ENCODE measurements at regions not wholly inside any gene's neighbourhood (a gene's known extent, or its start where the extent isn't known, plus 50 kb on each side); places are given as distances from the start of the nearest gene placed in this dataset.

- Histone ChIP-seq H3K4me1 (peaks cover 35% of the 10 kb centered on the region), H3K27ac (no peak overlapping the region), H3K4me3 (no peak overlapping the region), H3K9me3 (no peaks in the 10 kb centered on the region), H3K36me3 (ENCODE audit: insufficient read depth in 1 of 2, low read depth in 1 of 2) (no peaks in the 10 kb centered on the region), H3K27me3 (ENCODE audit: insufficient read depth in 3 of 3, low read length in 2 of 3) (no peaks in the 10 kb centered on the region)
- ATAC-seq (no peak), DNase-seq (no peak)
- no peak for TF ChIP-seq CTCF (IDR thresholded peaks at IDR 0.05)
- intact Hi-C loops (cut with DNase I), result no loop called here
- WGBS, 3 donors, result 93 to 97% (median 96%) methylated on average over 10 of the region's 10 CpGs
Observed at GRCh38 chr6:40897390-40898003, 141.5 kb downstream of the UNC5CL start.

GRCh38 chr6:40896696-40897095 lies 142.3 kb downstream of the UNC5CL start:
- Histone ChIP-seq H3K9me3 (no peaks in the 10 kb centered on the region), H3K27me3 (ENCODE audit: insufficient read depth in 3 of 3, low read length in 2 of 3) (no peaks in the 10 kb centered on the region), H3K36me3 (ENCODE audit: insufficient read depth in 1 of 2, low read depth in 1 of 2) (no peaks in the 10 kb centered on the region), H3K4me3 (no peak overlapping the region), H3K27ac (no peak overlapping the region), H3K4me1 (peaks cover 27% of the 10 kb centered on the region)
- ATAC-seq, result no peak
- no peak for DNase-seq
- WGBS, 3 donors, result 82 to 88% (median 86%) methylated on average over 3 of the region's 3 CpGs
- intact Hi-C loops (cut with DNase I), result no loop called here
- no peak for TF ChIP-seq CTCF (IDR thresholded peaks at IDR 0.05)

- no peaks in the 10 kb centered on the region for H3K36me3 ChIP-seq (ENCODE audit: insufficient read depth in 1 of 2, low read depth in 1 of 2)
- no peaks in the 10 kb centered on the region for H3K9me3 ChIP-seq
- H3K4me1 ChIP-seq, result peaks cover 13% of the 10 kb centered on the region
- no peak overlapping the region for H3K27ac ChIP-seq
- 46 to 61% (median 51%) methylated on average over 14 of the region's 14 CpGs for WGBS, 3 donors
- H3K4me3 ChIP-seq, result no peak overlapping the region
- DNase-seq (peak; percentile 42 to 73), ATAC-seq (peak; percentile 85 to 97 (median 90))
- no peaks in the 10 kb centered on the region for H3K27me3 ChIP-seq (ENCODE audit: insufficient read depth in 3 of 3, low read length in 2 of 3)
- peak; percentile 59 for TF ChIP-seq CTCF (IDR thresholded peaks at IDR 0.05)
- intact Hi-C loops (cut with DNase I), result loop anchor here in 1 of 2 donors (1.0 kb wide), 1 partner anchor 133 kb away; no protein-coding TSS in a partner anchor
Observed at GRCh38 chr6:40894962-40895799, 143.8 kb downstream of the UNC5CL start.

- DNase-seq, result no peak
Observed at GRCh38 chr6:40893021-40893420, 146.0 kb downstream of the UNC5CL start.

More at GRCh38 chr6:40893021-40893420, 146.0 kb downstream of the UNC5CL start:
- Histone ChIP-seq H3K36me3 (ENCODE audit: insufficient read depth in 1 of 2, low read depth in 1 of 2) (no peaks in the 10 kb centered on the region), H3K27me3 (ENCODE audit: insufficient read depth in 3 of 3, low read length in 2 of 3) (no peaks in the 10 kb centered on the region), H3K4me3 (no peak overlapping the region), H3K4me1 (peaks cover 21% of the 10 kb centered on the region), H3K9me3 (no peaks in the 10 kb centered on the region), H3K27ac (no peak overlapping the region)
- no peak for TF ChIP-seq CTCF (IDR thresholded peaks at IDR 0.05)
- ATAC-seq, result no peak
- intact Hi-C loops (cut with DNase I), result loop anchor here in 1 of 2 donors (2.0 kb wide), 1 partner anchor 134 kb away; no protein-coding TSS in a partner anchor
- WGBS, 3 donors, result 90 to 92% (median 91%) methylated on average over 7 of the region's 7 CpGs
